ENCODE measurements at regions not wholly inside any gene's neighbourhood (a gene's known extent, or its start where the extent isn't known, plus 50 kb on each side); places are given as distances from the start of the nearest gene placed in this dataset.

- Histone ChIP-seq H3K4me2 (ENCODE audit: control insufficient read depth, insufficient read depth) (no peak overlapping the region), H4K20me1 (ENCODE audit: control insufficient read depth, insufficient read depth) (no peaks in the 10 kb centered on the region), H3K9me3 (replicated peaks; ENCODE audit: control insufficient read depth, insufficient read depth, low read length) (no peaks in the 10 kb centered on the region), H3K4me1 (ENCODE audit: control insufficient read depth, insufficient read depth, low read length) (no peaks in the 10 kb centered on the region; the same call in 1 of the 2 replicates), H3K9ac (ENCODE audit: control insufficient read depth, insufficient read depth, low read length) (no peak overlapping the region), H3K27me3 (replicated peaks in 1 of 2; ENCODE audit: control insufficient read depth in 2 of 2, insufficient read depth in 2 of 2, low read length in 1 of 2) (no peaks in the 10 kb centered on the region), H3K36me3 (ENCODE audit: control insufficient read depth in 2 of 2, insufficient read depth in 2 of 2, low read length in 1 of 2) (no peaks in the 10 kb centered on the region), H3K27ac (ENCODE audit: control insufficient read depth, insufficient read depth) (no peak overlapping the region), H3K79me2 (ENCODE audit: control insufficient read depth, insufficient read depth, low read length) (no peaks in the 10 kb centered on the region), H3K4me3 (no peak overlapping the region), H2AFZ (ENCODE audit: control insufficient read depth, low read depth, low read length) (no peak overlapping the region)
- ChIA-PET POLR2A (no interaction called here), SMC1A (ENCODE audit: uncharacterized antibody, unreplicated experiment) (interaction anchor here (0.9 kb wide), 1 partner anchor 83 kb away, joined by 3 read pairs; no protein-coding TSS in a partner anchor), CTCF (interaction anchor here (0.5 to 1.8 kb wide), 3 partner anchors 10 to 105 kb away, joined by 3 to 6 read pairs (median 3); no protein-coding TSS in a partner anchor), RAD21 (ENCODE audit: unreplicated experiment) (interaction anchor here (1.5 kb wide), 1 partner anchor 10 kb away, joined by 3 read pairs; no protein-coding TSS in a partner anchor)
- in situ Hi-C loops (cut with MboI), result no loop called here
- intact Hi-C loops (cut with micrococcal nuclease; ENCODE audit: unreplicated experiment), result no loop called here
- BruUV-seq (replicated peaks), result no TSS peak
- TF ChIP-seq ZNF622 (IDR thresholded peaks at IDR 0.05) (no peak), ZBTB4 (CRISPR knock-in tag; IDR thresholded peaks at IDR 0.05) (no peak), NBN (IDR thresholded peaks at IDR 0.05) (no peak), TCF7 (IDR thresholded peaks at IDR 0.05; ENCODE audit: borderline replicate concordance) (no peak)
- TF ChIP-seq, protein P1, sequence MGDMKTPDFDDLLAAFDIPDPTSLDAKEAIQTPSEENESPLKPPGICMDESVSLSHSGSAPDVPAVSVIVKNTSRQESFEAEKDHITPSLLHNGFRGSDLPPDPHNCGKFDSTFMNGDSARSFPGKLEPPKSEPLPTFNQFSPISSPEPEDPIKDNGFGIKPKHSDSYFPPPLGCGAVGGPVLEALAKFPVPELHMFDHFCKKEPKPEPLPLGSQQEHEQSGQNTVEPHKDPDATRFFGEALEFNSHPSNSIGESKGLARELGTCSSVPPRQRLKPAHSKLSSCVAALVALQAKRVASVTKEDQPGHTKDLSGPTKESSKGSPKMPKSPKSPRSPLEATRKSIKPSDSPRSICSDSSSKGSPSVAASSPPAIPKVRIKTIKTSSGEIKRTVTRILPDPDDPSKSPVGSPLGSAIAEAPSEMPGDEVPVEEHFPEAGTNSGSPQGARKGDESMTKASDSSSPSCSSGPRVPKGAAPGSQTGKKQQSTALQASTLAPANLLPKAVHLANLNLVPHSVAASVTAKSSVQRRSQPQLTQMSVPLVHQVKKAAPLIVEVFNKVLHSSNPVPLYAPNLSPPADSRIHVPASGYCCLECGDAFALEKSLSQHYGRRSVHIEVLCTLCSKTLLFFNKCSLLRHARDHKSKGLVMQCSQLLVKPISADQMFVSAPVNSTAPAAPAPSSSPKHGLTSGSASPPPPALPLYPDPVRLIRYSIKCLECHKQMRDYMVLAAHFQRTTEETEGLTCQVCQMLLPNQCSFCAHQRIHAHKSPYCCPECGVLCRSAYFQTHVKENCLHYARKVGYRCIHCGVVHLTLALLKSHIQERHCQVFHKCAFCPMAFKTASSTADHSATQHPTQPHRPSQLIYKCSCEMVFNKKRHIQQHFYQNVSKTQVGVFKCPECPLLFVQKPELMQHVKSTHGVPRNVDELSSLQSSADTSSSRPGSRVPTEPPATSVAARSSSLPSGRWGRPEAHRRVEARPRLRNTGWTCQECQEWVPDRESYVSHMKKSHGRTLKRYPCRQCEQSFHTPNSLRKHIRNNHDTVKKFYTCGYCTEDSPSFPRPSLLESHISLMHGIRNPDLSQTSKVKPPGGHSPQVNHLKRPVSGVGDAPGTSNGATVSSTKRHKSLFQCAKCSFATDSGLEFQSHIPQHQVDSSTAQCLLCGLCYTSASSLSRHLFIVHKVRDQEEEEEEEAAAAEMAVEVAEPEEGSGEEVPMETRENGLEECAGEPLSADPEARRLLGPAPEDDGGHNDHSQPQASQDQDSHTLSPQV (IDR thresholded peaks at IDR 0.05), result no peak
- 58% methylated on average over 9 of the region's 9 CpGs for WGBS (ENCODE audit: insufficient coverage, insufficient replicate concordance, low lambda C conversion rate, missing lambda C conversion rate)
- FAIRE-seq (no peak), ATAC-seq (no peak), DNase-seq (ENCODE audit: low read depth, low spot score) (no peak)
These were observed 105.7 kb downstream of the PLEKHG1 start for GRCh38 chr6:150705392-150705791.

Measured in GM12878 (cell line).